Fibroblast of pulmonary artery (primary cell): ENCODE measurements at regions not wholly inside any gene's neighbourhood (a gene's known extent, or its start where the extent isn't known, plus 50 kb on each side); places are given as distances from the start of the nearest gene placed in this dataset.

ENCODE experiments used
- DNase-seq: peaks from one replicate; pipeline ENCODE4 v3.0.0-alpha.2; 2010; ENCODE audit warnings: low read depth
- H3K4me3 ChIP-seq: replicated peaks from 2 replicates; pipeline ENCODE4 v1.5.1; 2011; ENCODE audit warnings: low read depth, mild to moderate bottlenecking, control low read depth, low read length, moderate library complexity
- TF ChIP-seq, protein P1 (sequence below): IDR thresholded peaks from 2 replicates; pipeline ENCODE4 v1.5.1; 2011; ENCODE audit warnings: mild to moderate bottlenecking, control low read depth, low read length, inconsistent platforms; ENCODE audit errors: missing control alignments

DNA sequence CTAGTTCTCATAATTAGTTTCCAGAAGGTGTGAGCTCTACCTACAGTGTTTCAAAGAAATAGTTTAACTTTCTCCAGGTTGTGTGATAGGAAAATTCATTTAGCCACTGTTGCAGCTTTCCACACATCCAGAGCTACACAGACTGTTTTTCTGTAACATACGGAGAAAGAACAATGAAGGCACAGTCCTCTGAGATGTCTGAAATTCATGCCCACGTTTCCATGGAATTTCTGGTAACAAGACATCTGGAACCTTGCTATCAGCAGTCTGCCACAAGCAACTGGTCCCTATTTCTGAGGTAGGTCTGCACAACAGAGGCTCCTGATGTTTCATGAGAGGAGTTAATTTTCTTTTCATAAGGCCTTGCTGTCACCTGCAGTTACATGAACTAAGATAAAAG is 273.3 kb upstream of the C11orf87 start:
- TF ChIP-seq, protein P1, sequence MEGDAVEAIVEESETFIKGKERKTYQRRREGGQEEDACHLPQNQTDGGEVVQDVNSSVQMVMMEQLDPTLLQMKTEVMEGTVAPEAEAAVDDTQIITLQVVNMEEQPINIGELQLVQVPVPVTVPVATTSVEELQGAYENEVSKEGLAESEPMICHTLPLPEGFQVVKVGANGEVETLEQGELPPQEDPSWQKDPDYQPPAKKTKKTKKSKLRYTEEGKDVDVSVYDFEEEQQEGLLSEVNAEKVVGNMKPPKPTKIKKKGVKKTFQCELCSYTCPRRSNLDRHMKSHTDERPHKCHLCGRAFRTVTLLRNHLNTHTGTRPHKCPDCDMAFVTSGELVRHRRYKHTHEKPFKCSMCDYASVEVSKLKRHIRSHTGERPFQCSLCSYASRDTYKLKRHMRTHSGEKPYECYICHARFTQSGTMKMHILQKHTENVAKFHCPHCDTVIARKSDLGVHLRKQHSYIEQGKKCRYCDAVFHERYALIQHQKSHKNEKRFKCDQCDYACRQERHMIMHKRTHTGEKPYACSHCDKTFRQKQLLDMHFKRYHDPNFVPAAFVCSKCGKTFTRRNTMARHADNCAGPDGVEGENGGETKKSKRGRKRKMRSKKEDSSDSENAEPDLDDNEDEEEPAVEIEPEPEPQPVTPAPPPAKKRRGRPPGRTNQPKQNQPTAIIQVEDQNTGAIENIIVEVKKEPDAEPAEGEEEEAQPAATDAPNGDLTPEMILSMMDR = no peak
- H3K4me3 ChIP-seq = no peak overlapping the region
- DNase-seq = no peak

DNA sequence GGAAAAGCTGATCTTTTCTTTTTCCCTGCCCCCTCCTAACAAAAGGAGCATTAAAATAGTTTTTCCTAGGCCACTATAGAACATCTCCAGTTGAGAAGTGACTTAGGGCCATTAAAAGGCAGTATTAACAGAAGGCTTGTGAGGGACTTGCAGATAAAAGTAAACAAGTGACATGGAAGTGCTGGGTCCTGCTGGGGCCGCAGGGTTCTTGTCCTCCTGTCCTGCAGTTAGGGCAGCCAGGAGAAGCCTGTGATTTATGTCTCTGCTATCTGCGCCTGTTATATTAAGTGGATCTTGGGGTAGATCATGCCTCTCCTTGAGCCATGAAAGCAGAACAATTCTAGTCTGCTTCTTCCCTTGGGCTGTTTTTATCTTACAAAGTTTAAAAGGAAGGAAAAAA is 271.4 kb upstream of the C11orf87 start:
- no peak for DNase-seq
- no peak overlapping the region for H3K4me3 ChIP-seq
- TF ChIP-seq, protein P1 = no peak

DNA sequence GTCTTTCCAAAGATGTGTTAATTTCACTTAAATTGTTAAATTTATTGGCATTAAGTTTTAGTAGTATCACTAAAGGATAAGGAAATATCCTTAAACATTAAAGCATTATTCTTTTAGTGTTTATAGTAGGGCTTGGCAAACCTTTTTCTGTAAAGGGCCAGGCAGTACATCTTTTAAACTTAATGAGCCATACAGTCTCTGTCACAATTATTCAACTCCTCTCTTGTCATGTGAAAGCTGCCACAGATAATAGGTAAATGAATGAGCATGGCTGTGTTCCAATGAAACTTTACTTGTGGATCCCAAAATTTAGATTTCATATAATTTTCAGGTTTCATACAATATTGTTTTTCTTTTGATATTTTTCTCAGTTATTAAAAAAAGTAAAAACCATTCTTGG is 268.2 kb upstream of the C11orf87 start:
- TF ChIP-seq, protein P1 = no peak
- H3K4me3 ChIP-seq = no peak overlapping the region
- no peak for DNase-seq

GRCh38 chr11:109155291-109155690 is 266.7 kb upstream of the C11orf87 start:
- DNase-seq = no peak
- TF ChIP-seq, protein P1 = no peak
- H3K4me3 ChIP-seq = no peak overlapping the region

DNA sequence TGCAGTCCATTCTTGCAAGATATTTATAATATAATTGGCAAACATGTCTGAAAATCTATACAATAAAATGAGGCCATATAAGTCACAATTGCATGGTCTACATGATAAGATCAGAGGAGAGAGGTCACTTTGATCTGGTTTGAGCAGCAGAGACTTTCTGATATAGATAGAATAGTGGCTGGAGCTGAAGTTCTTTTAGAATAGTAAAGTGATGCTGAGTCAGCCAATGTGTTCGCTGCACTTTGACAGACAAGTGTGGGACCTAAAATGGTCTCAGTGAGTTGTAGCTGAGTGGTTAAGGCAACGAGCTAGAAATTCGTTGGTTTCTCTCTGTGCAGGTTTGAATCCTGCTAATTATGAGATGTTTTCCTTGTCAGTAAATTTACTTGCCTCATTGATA is 257.0 kb upstream of the C11orf87 start:
- DNase-seq = no peak
- no peak overlapping the region for H3K4me3 ChIP-seq
- TF ChIP-seq, protein P1 = no peak

GRCh38 chr11:109166441-109166840 is 255.5 kb upstream of the C11orf87 start:
- H3K4me3 ChIP-seq = no peak overlapping the region
- TF ChIP-seq, protein P1 = no peak
- no peak for DNase-seq

GRCh38 chr11:109173504-109173903 is 248.5 kb upstream of the C11orf87 start:
- TF ChIP-seq, protein P1 = no peak
- H3K4me3 ChIP-seq = no peak overlapping the region
- no peak for DNase-seq
